PFSK-1 (cell line): ENCODE measurements at regions not wholly inside any gene's neighbourhood (a gene's known extent, or its start where the extent isn't known, plus 50 kb on each side); places are given as distances from the start of the nearest gene placed in this dataset.

Source experiments
- POLR2AphosphoS5 ChIP-seq: IDR thresholded peaks from 2 replicates; pipeline ENCODE4 v1.6.1; 2012; ENCODE audit warnings: low read depth, mild to moderate bottlenecking, control low read depth, low read length, moderate library complexity
- REST ChIP-seq, 2 experiments: IDR thresholded peaks; 2 replicates each; pipeline versions ENCODE4 v1.6.1 to v1.8.0; 2011 to 2012; ENCODE audit warnings: low read depth in 2 of 2, low read length in 2 of 2, control low read depth in 1 of 2, inconsistent platforms in 1 of 2, mild to moderate bottlenecking in 1 of 2, moderate library complexity in 1 of 2; ENCODE audit not compliant: insufficient read depth in 1 of 2

GRCh38 chr5:28430565-28431178, 1392.3 kb upstream of the CDH9 start:
- TF ChIP-seq REST (IDR thresholded peaks at IDR 0.05; ENCODE audit: insufficient read depth in 1 of 2, low read depth in 2 of 2, low read length in 2 of 2) (no peak), POLR2AphosphoS5 (no peak)
